NCI-H1092 (cell line): ENCODE measurements at regions not wholly inside any gene's neighbourhood (a gene's known extent, or its start where the extent isn't known, plus 50 kb on each side); places are given as distances from the start of the nearest gene placed in this dataset.
"Not testable (repeated sequence)": the region's sequence is repeated elsewhere in the genome, so short reads cannot be mapped to it uniquely, and the experiment has no call there.

Source experiments
- DNase-seq: peaks from one replicate; lab custom pipeline; 2025; lab: John Stamatoyannopoulos, UW

DNA sequence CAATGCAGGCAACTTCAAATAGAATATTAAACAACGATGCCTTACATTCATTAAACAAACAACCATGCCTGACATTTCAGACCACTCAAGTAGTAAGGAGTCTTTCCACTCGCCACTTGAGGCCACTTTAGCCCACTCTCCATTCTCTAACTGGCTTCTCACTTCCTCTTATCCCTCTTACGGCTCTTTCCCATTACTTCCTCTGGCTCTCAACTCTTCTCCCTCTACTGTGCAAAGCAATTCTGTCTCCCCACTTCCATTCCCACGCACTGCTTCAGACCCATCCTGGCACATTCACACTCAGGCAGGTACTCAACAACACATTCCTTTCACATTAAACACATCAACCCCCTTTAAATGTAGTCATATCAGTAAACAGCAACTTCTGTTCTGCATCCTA is 229.8 kb upstream of the IPO5 start:
- no peak for DNase-seq

DNA sequence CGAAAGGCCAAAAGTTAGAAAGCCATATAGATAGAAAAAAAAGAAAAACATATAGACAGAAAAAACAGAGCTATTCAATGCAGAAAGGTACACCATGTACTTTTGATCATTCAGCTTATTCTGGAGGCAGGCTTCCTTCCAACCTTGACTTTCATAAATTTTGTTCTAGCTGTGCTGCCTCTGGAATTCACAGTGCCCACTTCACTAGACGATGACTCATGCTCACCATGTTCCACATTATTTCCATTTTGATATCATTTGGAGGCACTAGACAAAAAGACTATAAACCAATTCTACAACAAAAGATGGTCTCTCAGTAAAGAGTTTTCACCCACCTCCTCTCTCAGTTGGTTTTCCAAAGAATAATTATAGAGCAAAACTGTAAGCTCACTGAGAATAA is 229.0 kb upstream of the IPO5 start:
- no peak for DNase-seq

DNA sequence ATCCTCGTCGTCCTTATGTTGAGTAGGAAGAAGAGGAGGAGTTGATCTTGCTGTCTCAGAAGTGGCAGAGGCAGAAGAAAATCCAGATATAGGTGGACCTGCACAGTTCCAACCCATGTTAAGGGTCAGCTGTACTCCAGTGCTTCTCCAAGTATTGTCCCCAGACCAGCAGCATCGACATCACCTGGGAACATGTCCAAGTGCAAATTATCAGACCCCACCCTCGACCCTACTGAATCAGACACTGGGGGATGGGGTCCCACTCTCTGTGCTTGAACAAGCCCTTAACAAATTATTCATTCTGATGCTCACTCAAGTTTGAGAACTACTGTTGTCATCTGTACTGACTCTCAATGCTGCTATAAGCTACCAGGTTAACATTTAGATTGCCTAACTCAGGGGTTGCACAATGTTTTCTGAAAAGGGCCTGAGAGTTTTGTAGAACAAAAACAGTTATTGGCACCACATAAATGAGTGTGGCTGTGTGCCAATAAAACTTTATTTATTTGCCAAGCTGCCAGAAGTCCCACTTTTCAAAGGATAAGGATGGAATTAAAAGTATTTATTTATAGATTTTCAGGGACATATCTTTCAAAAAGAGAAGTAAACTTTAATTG is 226.7 kb upstream of the IPO5 start:
- no peak for DNase-seq

DNA sequence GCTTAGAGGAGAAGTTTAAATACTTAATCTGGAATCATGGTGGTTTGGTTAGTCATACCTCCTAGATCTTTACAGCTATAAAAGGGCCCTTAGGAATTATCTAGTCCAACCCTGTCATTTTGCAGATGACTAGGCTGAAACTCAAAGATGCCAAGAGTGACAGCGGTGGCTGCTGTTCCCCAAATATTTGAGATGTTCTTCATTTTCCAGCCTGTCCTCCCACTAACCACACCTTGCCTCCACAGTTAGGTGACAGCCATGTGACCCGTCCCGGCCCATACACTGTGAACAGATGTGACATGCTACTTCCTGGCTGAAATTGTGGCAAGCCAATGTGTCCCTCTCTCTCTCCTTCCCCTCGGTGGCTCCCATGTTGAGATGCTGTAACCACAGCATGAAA is 225.5 kb upstream of the IPO5 start:
- DNase-seq, result no peak

DNA sequence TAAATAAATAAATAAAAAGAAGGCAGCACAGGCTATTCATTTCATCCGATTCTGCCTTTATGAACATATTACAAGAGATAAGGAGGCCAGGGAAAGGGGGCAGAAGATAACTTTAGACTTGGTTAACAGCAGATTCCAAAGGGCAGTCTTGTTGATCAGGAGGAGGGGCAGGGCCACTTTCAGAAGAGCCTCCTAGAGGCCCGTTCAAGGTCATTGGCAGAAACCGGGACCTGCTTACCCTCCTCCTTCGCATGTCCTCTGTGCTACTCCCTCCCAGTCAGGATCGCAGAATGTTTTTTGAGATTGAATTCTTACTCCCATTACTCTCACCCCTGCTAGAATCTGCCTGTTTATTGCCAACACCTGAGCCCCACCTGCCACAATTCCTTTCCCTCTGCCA is 217.0 kb upstream of the IPO5 start:
- DNase-seq, result no peak

DNA sequence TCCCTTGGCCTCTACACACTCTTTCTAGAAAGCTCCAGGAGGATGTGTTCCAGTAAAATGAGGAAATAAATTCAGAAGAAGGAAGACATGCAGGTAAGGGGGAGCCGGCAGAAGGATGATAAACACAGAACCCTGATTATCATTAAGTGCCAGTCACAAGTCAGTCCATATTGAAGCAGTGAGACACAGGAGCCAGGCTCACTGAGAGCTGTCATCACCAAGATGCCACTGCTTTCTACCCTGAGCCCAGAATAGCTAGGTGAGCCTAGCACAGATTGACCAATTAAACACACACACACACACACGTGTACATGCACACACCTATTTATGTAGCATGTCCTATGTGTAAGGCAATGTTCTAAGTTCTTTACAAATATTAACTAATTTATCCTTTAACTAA is 211.4 kb upstream of the IPO5 start:
- DNase-seq, result no peak

DNA sequence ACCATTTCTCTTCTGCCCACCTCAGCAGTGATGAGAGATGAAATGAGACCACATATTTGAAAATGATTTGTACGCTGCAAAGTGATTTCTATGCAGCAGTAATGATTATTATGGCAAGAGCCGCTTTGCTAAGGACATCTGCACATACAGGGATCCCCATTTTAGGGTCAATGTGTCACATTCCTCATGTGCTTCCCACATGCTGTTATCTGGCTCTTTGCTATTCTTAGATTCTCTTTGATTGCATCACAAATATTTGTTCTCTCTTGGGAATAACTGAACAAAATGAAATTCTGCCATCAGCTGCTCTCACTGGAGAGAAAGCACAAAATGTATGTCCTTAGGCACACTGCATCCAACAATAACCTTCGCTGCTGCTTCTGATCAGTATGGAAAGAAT is 209.5 kb upstream of the IPO5 start:
- no peak for DNase-seq

DNA sequence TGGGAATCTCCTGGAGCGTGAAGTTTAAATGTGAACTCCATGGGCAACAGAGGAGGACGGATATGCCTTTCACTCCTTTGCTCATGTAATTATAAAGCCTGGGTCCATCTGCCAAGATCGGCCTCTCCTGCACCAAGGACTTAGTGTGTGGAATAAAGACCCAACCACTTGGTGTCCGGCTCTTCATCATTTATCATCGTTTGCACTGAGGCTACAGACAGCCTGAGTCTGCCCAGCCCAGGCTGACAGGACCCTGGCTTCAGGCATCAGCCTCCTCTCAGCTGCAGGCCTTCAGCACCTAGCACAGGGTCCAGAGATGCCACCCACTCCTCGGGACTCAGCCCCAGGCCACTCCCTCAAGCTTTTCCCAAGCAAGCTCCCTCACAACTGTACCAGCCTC is 206.8 kb upstream of the IPO5 start:
- DNase-seq, result no peak

DNA sequence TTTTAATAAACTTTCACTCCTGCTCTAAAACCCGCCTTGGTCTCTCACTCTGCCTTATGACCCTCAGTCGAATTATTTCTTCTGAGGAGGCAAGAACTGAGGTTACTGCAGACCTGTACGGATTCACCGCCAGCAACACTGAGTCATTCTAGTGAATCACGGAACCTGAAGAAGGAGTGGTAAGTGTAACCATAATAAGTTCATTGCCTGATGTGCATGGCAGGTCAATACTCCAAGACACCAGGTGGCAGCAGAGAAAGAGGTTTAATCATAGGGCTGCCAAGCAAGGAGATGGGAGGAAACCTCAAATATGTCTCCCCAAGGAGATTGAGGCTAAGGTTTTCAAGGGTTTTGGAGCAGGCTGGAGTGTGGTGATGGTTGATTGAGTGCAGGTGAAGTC is 204.3 kb upstream of the IPO5 start:
- no peak for DNase-seq

DNA sequence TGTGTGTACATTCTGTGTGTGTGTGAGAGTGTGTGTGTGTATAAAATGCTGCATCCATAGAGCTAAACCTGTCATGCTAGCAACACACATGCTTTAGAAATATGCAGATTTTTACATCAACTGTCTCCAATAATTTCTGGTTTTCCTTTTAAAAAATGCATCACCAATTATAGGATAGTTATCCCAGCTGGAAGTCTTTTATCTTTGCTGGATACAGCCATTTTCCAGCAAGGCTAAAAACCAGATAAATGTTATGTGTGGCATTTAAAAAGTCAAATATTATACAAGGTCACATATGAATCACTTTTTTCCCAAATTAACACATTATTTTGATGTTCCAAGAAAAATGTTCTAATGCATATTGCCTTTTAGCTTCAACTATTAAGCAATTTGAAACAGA is 202.0 kb upstream of the IPO5 start:
- DNase-seq, result no peak

DNA sequence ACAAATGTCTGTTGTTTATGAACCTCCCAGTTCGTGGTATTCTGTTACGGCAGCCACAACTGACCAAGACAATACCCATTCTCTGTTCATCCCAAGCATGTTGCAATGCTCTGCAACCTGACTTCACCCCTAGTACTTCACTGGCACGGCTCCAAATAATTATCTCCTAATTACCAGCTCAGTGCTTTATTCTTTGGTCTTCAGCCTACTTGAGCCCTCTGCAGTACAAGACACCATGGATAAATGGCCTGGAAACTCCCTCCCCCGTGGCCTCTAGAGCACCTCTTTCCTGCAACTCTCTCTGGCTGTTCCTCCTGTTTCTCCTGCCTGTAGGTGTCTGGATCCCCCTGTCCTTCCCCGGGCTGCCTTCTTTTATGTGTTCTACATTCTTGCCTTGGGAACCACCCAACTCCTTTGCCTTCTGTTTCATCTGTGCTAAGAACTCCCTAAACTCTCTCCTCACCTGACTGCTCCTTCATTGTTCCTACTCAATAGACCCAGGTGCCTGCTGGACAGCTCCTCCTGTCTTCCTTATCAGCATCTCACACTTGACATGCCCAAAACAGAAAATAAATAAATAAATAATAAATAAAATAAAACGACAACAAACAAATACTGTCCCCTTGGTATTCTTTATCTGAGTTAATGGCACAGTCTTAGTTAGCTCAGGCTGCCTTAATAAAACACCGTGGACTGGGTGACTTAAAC is 200.4 kb upstream of the IPO5 start:
- DNase-seq, result no peak

DNA sequence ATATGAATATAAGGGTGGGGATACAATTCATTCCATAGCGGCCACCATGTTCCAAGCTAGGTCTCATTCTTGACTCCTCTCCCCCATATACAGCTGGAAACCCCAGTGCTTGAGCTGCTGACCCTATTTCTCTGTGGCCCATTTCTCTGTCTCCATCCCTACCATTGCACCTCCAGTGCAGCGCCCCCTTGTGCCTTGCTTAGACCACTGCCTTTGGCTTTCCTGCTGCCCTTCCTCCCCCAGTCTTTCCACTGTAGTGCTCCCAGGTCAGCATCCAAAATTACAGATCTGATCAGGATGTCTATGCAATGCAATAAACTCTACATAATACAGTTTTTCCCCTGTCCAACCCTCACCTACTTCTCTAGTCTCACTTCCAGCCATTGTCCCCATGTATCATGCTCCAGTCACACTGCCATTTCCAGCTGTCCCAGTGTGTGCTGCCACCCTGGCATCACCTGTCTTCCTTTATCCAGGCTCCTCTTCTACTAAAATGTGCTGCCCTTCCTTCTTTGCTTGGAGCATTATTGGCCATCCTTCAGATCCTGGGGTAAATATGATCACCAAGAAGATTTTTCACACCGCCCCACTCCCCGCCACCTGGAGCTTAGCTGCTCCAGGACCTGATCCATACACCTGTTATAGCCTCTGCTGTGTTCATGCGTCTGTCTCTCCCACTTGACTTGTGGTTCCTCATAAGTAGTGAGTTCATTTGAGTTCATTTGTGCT is 199.4 kb upstream of the IPO5 start:
- DNase-seq, result no peak

DNA sequence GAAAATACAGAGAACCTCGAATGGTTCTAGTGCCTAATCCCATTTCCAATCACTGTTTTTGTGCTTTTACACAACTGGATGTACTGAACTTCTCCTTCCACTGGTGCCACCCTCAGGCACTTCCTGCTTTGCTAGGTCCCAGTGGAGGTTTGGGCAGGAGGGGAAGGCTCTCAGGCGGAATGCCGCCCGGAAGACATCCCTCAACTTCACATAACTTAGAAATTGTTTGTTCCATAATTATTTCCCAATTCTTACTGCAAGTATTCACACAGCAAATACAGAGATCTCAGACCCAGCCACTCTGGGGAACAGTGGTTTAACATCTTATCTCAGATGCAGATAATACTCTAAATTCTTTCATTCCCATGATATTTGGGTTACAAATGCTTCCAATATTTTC is 195.7 kb upstream of the IPO5 start:
- DNase-seq, result no peak

DNA sequence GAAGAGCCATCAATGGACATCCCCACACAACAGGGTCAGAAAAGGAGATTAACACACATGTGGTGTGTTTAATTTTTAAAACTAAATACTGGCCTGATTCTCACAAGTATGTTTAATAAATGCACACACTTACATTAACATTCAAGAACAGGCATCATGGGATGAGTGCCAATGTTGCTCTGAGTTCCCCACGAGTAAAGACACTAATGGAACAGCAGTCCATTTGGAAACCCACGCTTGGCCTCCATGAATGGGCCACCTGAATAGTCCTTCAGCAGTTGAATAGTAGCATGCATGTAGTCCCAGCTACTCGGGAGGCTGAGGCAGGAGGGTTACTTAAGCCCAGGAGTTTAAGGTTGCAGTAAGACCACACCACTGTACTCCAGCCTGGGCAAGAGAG is 195.2 kb upstream of the IPO5 start:
- DNase-seq, result no peak

DNA sequence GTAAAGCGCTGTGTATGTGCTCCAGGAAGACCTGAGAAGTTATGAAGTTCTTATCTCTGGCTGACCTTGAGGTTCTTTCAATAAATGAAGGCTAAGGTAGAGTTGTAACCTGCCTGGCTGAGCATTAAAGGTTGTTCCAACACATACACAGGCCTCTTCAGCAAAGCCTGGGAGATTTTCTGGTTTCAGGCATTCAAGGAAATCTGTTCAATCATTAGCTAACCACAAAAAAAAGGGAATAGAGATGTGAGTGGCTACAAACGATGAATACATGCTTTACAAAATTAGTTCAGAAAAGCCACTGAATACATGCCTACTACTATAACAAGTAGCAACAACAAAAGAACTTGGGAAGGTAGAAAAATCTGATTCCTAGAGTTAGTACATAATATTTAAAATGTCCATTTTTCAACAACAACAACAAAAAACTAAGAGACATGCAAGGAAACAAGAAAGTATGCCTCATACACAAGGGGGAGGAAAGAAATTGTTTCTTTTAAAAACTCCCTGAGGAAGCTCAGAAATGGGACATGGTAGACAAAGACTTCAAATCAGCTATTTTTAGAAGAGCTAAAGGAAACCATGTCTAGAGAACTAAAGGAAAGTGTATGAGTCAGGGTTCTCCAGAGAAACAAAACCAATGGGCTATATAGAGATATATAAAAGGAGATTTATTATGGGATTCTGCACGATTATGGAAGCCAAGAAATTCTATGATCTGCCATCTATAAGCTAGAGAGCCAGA is 191.5 kb upstream of the IPO5 start:
- DNase-seq, result no peak

DNA sequence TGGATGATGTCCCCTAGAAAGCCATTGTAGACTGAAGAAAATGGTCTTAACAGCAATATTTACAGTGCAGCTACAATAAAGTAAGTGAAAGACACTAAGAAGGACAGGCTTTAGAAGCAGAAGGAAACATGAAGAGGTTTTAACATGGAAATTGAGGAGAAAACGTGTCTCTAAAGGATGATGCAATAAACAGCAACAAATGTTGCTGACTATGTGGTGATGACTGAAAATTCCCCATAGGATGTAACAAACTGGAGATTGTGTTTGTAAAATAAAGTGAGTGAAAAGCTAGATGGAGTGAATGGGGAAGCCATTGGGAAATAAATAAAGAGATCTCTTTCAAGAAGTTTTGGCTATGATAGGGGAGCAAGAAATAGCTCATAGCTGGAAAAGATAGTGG is 186.7 kb upstream of the IPO5 start:
- no peak for DNase-seq

DNA sequence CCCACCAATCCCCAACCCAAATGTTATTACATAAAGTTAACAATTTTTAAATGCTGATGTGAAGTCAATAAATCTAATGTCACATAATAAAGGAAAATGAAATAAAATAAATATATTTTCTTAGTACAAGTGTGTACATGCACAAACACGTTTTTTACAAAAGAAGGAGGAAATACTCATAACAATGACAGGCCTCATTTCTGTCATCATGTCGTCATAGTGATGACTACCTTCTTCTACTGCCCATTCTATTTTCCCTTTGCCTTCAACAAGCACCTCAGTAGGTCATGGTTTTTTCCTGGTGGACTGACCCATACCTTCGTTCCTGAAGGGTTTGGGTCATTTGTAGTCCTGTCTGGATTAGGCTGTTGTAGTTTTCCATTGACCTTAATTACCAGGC is 185.3 kb upstream of the IPO5 start:
- DNase-seq, result no peak

DNA sequence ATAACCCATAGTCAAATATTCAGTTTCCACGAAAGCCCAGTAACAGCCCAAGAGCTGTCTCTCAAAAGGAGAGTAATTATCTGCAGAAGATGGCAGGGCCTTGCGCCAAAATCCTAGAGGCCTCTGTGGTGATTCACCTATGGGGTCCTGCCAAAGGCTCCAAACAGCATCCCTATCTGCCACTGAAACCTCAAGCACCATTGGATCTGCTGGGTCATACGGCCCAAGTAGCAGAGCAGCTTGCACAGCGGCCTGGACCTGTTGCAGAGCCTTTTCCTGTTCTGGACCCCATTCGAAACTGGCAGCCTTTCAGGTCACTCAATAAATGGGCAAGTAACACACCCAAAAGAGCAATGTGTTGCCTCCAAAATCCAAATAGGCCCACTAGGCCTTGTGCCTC is 183.2 kb upstream of the IPO5 start:
- not testable (repeated sequence) for DNase-seq

DNA sequence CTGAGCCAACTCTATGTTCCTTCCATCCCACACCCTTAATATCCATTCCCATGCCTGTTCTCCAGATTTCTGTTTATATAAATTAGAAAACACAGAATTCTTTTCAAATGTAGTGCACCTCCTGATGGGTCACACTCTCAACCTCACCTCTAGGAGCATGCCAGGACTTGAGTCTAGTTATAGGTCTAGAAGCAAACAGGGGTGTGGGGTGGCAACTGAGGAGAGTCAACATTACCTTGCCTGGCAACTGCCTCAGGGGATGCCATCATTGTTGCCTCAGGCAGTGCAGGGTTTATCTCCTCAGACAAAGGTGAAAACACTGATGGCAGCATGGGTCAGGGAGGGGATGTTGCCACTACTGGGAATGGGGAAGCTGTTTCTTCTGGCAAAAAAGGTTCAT is 181.0 kb upstream of the IPO5 start:
- DNase-seq, result not testable (repeated sequence)

DNA sequence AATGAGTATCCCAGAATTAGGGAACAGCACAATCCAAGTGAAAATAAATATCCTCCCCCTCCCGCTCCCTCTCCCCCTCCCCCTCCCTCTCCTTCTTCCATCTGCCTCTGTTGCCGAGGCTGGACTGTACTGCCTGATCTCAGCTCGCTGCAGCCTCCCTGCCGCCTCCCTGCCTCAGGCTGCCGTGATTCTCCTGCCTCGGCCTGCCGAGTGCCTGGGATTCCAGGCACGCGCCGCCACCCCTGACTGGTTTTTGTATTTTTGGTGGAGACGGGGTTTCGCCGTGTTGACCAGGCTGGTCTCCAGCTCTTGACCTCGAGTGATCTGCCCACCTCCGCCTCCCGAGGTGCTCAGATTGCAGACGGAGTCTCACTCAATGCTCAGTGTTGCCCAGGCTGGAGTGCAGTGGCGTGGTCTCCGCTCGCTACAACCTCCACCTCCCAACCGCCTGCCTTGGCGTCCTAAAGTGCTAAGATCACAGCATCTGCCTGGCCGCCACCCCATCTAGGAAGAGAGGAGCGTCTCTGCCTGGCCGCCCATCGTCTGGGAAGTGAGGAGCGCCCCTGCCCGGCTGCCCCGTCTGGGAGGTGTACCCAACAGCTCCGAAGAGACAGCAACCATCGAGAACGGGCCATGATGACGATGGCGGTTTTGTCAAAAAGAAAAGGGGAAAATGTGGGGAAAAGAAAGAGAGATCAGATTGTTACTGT is 178.9 kb upstream of the IPO5 start:
- DNase-seq, result not testable (repeated sequence)

DNA sequence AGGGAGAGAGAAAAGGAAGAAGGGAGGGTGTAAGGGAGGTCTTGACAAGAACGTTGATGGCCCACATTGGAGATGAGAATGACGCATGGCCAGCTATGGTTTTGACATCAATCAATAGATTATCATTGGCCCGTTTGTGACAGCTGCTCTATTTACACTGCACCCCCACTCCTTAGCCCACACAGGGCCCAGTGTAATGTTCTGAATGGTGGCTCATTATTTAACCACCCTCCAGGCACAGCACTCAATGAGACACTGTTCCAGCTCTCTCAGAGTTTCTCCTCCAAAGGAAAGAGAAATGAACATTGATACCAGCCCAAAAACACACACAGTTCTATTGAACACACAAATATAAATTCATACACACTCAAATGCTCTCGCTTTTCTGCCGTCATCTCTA is 173.0 kb upstream of the IPO5 start:
- no peak for DNase-seq

DNA sequence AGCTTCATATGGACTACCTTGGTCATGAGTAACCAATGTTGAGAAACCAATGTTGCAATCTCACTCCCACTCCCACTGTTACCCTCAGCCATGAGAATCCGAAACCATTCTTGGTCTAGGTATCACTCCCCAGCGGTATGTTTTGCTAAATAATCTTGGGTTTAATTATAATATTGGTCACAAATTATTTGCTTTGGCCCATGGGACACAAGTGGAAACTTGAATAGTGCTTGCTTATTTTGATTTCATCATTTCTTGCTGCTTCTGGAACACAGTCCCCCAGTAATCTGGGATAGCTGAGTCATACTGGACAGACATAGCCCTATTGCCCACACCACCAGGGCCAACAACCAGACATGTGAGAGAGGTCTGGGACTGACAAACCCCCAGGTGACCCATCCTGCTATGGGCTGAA is 171.6 kb upstream of the IPO5 start:
- no peak for DNase-seq
